IMR-90 (cell line): ENCODE measurements at regions not wholly inside any gene's neighbourhood (a gene's known extent, or its start where the extent isn't known, plus 50 kb on each side); places are given as distances from the start of the nearest gene placed in this dataset.

Experiments
- ATAC-seq: fragments of 200-7000 bp; cut with Tn5 transposase; 2 replicates; pipeline ENCODE4 v1.9.1; 2020; ENCODE audit warnings: low read depth, mild to moderate bottlenecking, moderate library complexity
- BruUV-seq: library from RNA; stranded (reverse); fragments of 400-500 nt; replicated peaks from 2 replicates; lab custom pipeline; 2021; lab: Mats Ljungman, UMichigan
- CTCF ChIA-PET: fragments of 300-600 bp; formaldehyde crosslinking; extraction: SDS; loops from one replicate; lab custom pipeline; 2021; ENCODE audit warnings: antibody characterized with exemption; lab: Yijun Ruan, JAX
- POLR2A ChIA-PET: fragments of 300-600 bp; sonication (Branson Sonifier 250); formaldehyde crosslinking; loops from one replicate; lab custom pipeline; 2022; ENCODE audit warnings: antibody characterized with exemption; ENCODE audit not compliant: unreplicated experiment; lab: Charles Lee
- DNase-seq: peaks from one replicate; pipeline ENCODE4 v3.0.0; 2013
- H2AFZ ChIP-seq: replicated peaks from 2 replicates; pipeline ENCODE3; 2013; ENCODE audit warnings: low read length, mild to moderate bottlenecking; ENCODE audit not compliant: poor library complexity
- H2AK5ac ChIP-seq: 2 replicates; pipeline ENCODE4 v1.6.1; 2013; ENCODE audit warnings: low read depth, low read length, inconsistent platforms
- H2AK9ac ChIP-seq: replicated peaks from 2 replicates; pipeline ENCODE3; 2013; ENCODE audit warnings: mild to moderate bottlenecking, low read depth, low read length, moderate library complexity; ENCODE audit not compliant: poor library complexity
- H2BK120ac ChIP-seq: 2 replicates; pipeline ENCODE4 v1.6.1; 2013; ENCODE audit warnings: low read depth, low read length, inconsistent platforms
- H2BK15ac ChIP-seq: 3 replicates; pipeline ENCODE4 v1.6.1; 2013; ENCODE audit warnings: low read depth, low read length, inconsistent platforms
- H2BK20ac ChIP-seq: 2 replicates; pipeline ENCODE4 v1.6.1; 2013; ENCODE audit warnings: low read depth, mild to moderate bottlenecking, inconsistent platforms, low read length, moderate library complexity
- H2BK5ac ChIP-seq: 2 replicates; pipeline ENCODE4 v1.6.1; 2013; ENCODE audit warnings: mild to moderate bottlenecking, low read depth, low read length, inconsistent platforms; ENCODE audit not compliant: poor library complexity, severe bottlenecking
- H3K14ac ChIP-seq: replicated peaks from 2 replicates; pipeline ENCODE4 v1.6.1; 2013; ENCODE audit warnings: low read depth, low read length, inconsistent platforms
- H3K18ac ChIP-seq: 2 replicates; pipeline ENCODE4 v1.6.1; 2013; ENCODE audit warnings: low read depth, low read length, control low read depth
- H3K23ac ChIP-seq: 2 replicates; pipeline ENCODE4 v1.6.1; 2013; ENCODE audit warnings: low read depth, low read length, inconsistent platforms
- H3K27ac ChIP-seq: 2 replicates; pipeline ENCODE4 v1.5.1; 2013; ENCODE audit warnings: mild to moderate bottlenecking, control low read depth, low read length; ENCODE audit not compliant: insufficient read depth
- H3K27me3 ChIP-seq: 2 replicates; pipeline ENCODE4 v1.6.1; 2013; ENCODE audit warnings: low read length; ENCODE audit not compliant: control insufficient read depth, insufficient read depth
- H3K36me3 ChIP-seq: 2 replicates; pipeline ENCODE4 v1.6.1; 2013; ENCODE audit warnings: low read length, mixed read lengths; ENCODE audit not compliant: control insufficient read depth, insufficient read depth
- H3K4ac ChIP-seq: 2 replicates; pipeline ENCODE4 v1.6.1; 2013; ENCODE audit warnings: low read depth, low read length, inconsistent platforms
- H3K4me1 ChIP-seq: 2 replicates; pipeline ENCODE4 v1.6.1; 2013; ENCODE audit warnings: low read length, mixed read lengths; ENCODE audit not compliant: control insufficient read depth, insufficient read depth
- H3K4me2 ChIP-seq: 2 replicates; pipeline ENCODE4 v1.6.1; 2013; ENCODE audit warnings: low read depth, mild to moderate bottlenecking, control low read depth, low read length, moderate library complexity
- H3K4me3 ChIP-seq: 2 replicates; pipeline ENCODE4 v1.5.1; 2013; ENCODE audit warnings: low read depth, mild to moderate bottlenecking, control low read depth, low read length, moderate library complexity; ENCODE audit not compliant: insufficient read depth
- H3K56ac ChIP-seq: 2 replicates; pipeline ENCODE4 v1.6.1; 2013; ENCODE audit warnings: low read length, inconsistent platforms; ENCODE audit not compliant: insufficient read depth; ENCODE audit errors: extremely low read depth
- H3K79me1 ChIP-seq, 2 experiments: 2 replicates each; pipeline ENCODE4 v1.6.1; 2013; ENCODE audit warnings: low read length in 2 of 2, inconsistent platforms in 1 of 2, low read depth in 1 of 2
- H3K9ac ChIP-seq: 2 replicates; pipeline ENCODE4 v1.6.1; 2013; ENCODE audit warnings: low read depth, low read length, control low read depth
- H3K9me1 ChIP-seq: 2 replicates; pipeline ENCODE4 v1.6.1; 2013; ENCODE audit warnings: low read length, inconsistent platforms; ENCODE audit not compliant: insufficient read depth
- H3K9me3 ChIP-seq: 2 replicates; pipeline ENCODE4 v1.6.1; 2013; ENCODE audit warnings: low read length; ENCODE audit not compliant: control insufficient read depth, insufficient read depth
- H4K20me1 ChIP-seq: 2 replicates; pipeline ENCODE4 v1.6.1; 2013; ENCODE audit warnings: low read length, inconsistent platforms; ENCODE audit not compliant: insufficient read depth
- H4K5ac ChIP-seq: 2 replicates; pipeline ENCODE4 v1.6.1; 2013; ENCODE audit warnings: mild to moderate bottlenecking, low read depth, low read length, control low read depth
- H4K8ac ChIP-seq, 2 experiments: 2 replicates each; pipeline ENCODE4 v1.6.1; 2013; ENCODE audit warnings: low read depth in 2 of 2, low read length in 2 of 2, control low read depth in 1 of 2, inconsistent platforms in 1 of 2
- H4K91ac ChIP-seq: 2 replicates; pipeline ENCODE4 v1.6.1; 2013; ENCODE audit warnings: low read depth, low read length, inconsistent platforms; ENCODE audit not compliant: insufficient read depth
- CHD1 ChIP-seq: IDR thresholded peaks from 2 replicates; pipeline ENCODE4 v1.6.1; 2012; ENCODE audit warnings: low read depth, low read length, improper control_type of control experiment
- WGBS, 2 experiments: methylation state at CpG; one replicate each; pipeline versions ENCODE4 v1.1.5 to v1.1.7; 2013; ENCODE audit warnings: missing lambda C conversion rate in 2 of 2; ENCODE audit not compliant: insufficient read length in 1 of 2; ENCODE audit errors: extremely low coverage in 2 of 2; 5-methylcytosine and 5-hydroxymethylcytosine counted together
- dilution Hi-C: fragments of 300-500 bp; cut with HindIII; formaldehyde crosslinking; loops from one replicate; pipeline ENCODE4 v1.14.3; 2018; ENCODE audit warnings: low sequenced_read_pairs; ENCODE audit not compliant: unreplicated experiment
- in situ Hi-C: fragments of 300-500 bp; cut with MboI; formaldehyde crosslinking; loops from 3 replicates; pipeline ENCODE4 v1.14.3; 2019; ENCODE audit warnings: low sequenced_read_pairs, inconsistent platforms, mixed read lengths
- intact Hi-C: fragments of 100-400 bp; cut with micrococcal nuclease; formaldehyde crosslinking; loops from 2 replicates; pipeline ENCODE4 v1.10.0; 2022
- TF ChIP-seq, protein P1 (sequence below): fragments of 150-350 bp; IDR thresholded peaks from 2 replicates; pipeline ENCODE4 v1.6.1; 2016; ENCODE audit warnings: low read depth, mild to moderate bottlenecking, low read length, moderate library complexity, borderline replicate concordance

DNA sequence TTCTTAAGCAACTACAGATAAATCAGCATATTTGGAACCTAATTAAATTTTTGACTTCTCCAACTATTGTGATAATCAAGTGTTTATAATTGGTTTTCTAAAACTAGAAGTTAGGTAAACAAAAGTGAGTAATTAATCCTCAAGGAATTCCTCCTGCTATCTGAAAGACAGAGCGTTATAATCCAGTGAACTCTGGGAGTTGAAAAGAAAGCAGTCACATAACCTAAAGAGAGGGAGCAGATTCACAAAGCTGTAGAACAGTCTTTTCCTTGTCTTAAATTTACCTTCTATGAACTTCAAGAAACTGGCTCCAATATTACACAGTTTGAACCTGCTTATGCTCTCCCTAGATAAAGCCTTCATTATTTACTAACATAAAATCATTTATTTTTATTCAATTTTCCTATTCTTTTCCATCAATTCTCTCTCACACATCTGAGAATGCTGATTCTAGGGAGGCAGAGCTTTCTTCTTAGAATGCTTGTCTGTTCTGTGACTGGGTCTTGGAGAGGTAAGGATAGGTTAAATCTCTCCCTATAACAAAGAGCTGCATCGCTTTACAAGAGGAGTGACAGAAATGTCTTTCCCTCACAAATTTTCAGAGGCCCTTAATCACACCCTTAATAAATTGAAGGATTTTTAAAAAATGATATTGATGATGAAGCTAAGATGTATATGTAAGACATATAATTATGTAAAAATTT, 132.8 kb downstream of the TUSC7 start:
- H2BK120ac ChIP-seq: no peak overlapping the region
- H3K18ac ChIP-seq: no peak overlapping the region
- no peak overlapping the region for H2AFZ ChIP-seq
- no peak overlapping the region for H2BK20ac ChIP-seq
- TF ChIP-seq, protein P1, sequence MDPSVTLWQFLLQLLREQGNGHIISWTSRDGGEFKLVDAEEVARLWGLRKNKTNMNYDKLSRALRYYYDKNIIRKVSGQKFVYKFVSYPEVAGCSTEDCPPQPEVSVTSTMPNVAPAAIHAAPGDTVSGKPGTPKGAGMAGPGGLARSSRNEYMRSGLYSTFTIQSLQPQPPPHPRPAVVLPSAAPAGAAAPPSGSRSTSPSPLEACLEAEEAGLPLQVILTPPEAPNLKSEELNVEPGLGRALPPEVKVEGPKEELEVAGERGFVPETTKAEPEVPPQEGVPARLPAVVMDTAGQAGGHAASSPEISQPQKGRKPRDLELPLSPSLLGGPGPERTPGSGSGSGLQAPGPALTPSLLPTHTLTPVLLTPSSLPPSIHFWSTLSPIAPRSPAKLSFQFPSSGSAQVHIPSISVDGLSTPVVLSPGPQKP: no peak
- TF ChIP-seq CHD1: no peak
- H3K36me3 ChIP-seq: no peaks in the 10 kb centered on the region
- H3K27ac ChIP-seq: no peak overlapping the region
- no peaks in the 10 kb centered on the region for H3K9me1 ChIP-seq
- no peaks in the 10 kb centered on the region for H3K9me3 ChIP-seq
- no peak overlapping the region for H3K4me2 ChIP-seq
- no peaks in the 10 kb centered on the region for H3K27me3 ChIP-seq
- H4K8ac ChIP-seq: no peak overlapping the region
- no peak overlapping the region for H3K14ac ChIP-seq
- H4K91ac ChIP-seq: no peak overlapping the region
- H3K4ac ChIP-seq: no peak overlapping the region
- no peaks in the 10 kb centered on the region for H3K4me1 ChIP-seq
- no peak overlapping the region for H3K23ac ChIP-seq
- ChIA-PET CTCF (no interaction called here), POLR2A (no interaction called here)
- in situ Hi-C loops (no loop called here), dilution Hi-C loops (no loop called here), intact Hi-C loops (no loop called here)
- no peak overlapping the region for H2BK15ac ChIP-seq
- DNase-seq (no peak), ATAC-seq (no peak)
- H4K20me1 ChIP-seq: no peaks in the 10 kb centered on the region
- H3K9ac ChIP-seq: no peak overlapping the region
- H3K56ac ChIP-seq: no peak overlapping the region
- H3K79me1 ChIP-seq: no peaks in the 10 kb centered on the region
- no peak overlapping the region for H2AK5ac ChIP-seq
- H3K4me3 ChIP-seq: no peak overlapping the region
- no TSS peak for BruUV-seq
- WGBS, 2 experiments: no CpG with 5 or more reads among the region's 2 CpGs
- H2BK5ac ChIP-seq: no peak overlapping the region
- H4K5ac ChIP-seq: no peak overlapping the region
- H2AK9ac ChIP-seq: no peak overlapping the region
